ENCODE measurements at regions not wholly inside any gene's neighbourhood (a gene's known extent, or its start where the extent isn't known, plus 50 kb on each side); places are given as distances from the start of the nearest gene placed in this dataset.

DNA sequence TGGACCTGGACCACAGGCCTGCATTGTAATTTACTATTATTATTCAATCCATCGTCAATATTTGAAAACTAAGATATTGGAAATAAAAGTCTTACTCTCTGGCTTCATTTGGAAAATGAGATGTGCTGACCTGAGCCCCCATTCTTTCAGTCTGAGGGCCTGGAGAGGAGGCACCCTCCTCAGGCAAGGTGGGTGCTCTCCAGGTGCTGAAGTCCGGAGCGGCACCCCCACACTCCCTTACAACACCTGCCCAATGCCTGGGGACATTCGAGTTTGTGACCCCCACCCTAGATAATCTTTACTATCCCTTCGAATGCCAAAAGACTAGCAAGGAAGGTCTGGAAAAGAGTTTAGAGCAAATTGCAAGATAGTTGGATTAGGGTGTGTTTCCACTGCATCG lies 133.3 kb downstream of the EN1 start:
- no peak for TF ChIP-seq Cebpa-rat (IDR thresholded peaks at IDR 0.05)

DNA sequence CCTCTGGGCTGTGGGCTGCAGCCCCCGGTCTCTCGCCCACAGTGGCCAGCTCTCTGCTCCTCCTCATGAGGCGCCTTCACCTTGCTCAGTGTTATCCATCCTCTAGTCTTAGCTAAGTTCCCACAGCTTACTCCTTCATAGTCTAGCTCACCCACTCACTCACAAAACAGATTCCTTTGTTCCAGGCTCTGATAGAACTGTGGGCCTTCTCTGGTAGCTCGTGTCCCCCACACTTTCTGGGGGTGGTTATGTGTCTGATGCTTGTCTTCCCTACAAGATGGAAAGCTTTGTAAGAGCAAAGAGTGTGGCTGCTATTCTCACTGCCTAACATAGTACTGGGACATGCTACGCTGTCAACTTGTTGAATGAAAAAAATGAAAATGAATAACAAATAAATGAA lies 135.8 kb downstream of the EN1 start:
- no peaks in the 10 kb centered on the region for H3K4me1 ChIP-seq

More for the DNA sequence above, 133.3 kb downstream of the EN1 start:
- Histone ChIP-seq H3K4me1 (no peaks in the 10 kb centered on the region), H3K9me3 (replicated peaks in 1 of 11) (peaks cover 0 to 7% (median 0%) of the 10 kb centered on the region in 11 experiments; a peak in 3 of 22 replicates), H3K27me3 (no peaks in the 10 kb centered on the region), H3K4me3 (no peak overlapping the region), H3K9ac (no peak overlapping the region), H3K27ac (no peak overlapping the region), H4K20me1 (no peaks in the 10 kb centered on the region), H3K4me2 (no peak overlapping the region), H3K36me3 (no peaks in the 10 kb centered on the region)

DNA sequence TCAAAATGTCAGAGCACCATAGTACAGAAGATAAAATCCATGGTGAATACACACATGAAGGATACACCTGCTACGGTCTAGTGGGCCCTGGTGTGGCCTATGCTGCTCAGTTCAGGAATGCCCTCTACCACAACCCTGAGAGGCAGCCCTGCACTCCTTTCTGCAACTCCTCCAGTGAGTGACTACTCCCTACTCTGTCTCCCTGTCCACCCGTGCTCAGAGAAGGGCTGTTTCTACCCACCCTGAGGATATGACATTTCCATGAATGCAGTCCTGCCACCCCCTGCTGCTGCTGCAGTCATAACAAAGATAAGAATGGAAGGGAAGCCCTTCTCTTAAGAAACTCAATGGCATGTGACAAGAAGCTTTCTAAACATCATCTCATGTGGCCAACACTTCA lies 137.0 kb downstream of the EN1 start:
- H3K4me3 ChIP-seq, result no peak overlapping the region
- H3K9me3 ChIP-seq (replicated peaks in 1 of 11), result peaks cover 0 to 7% (median 0%) of the 10 kb centered on the region in 11 experiments; a peak in 3 of 22 replicates
- H3K4me2 ChIP-seq, result no peak overlapping the region
- TF ChIP-seq Cebpa-rat (IDR thresholded peaks at IDR 0.05), result no peak
- H3K4me1 ChIP-seq, result peaks cover 0 to 3% (median 0%) of the 10 kb centered on the region in 10 experiments; a peak in 5 of 20 replicates
- no peaks in the 10 kb centered on the region for H3K27me3 ChIP-seq
- no peak overlapping the region for H3K9ac ChIP-seq
- H4K20me1 ChIP-seq, result no peaks in the 10 kb centered on the region
- H3K27ac ChIP-seq, result no peak overlapping the region
- no peaks in the 10 kb centered on the region for H3K36me3 ChIP-seq

More for the DNA sequence above, 135.8 kb downstream of the EN1 start:
- Histone ChIP-seq H3K9ac (no peak overlapping the region), H3K27ac (no peak overlapping the region), H3K36me3 (no peaks in the 10 kb centered on the region), H3K9me3 (replicated peaks in 1 of 11) (peaks cover 0 to 7% (median 0%) of the 10 kb centered on the region in 11 experiments; a peak in 3 of 22 replicates), H4K20me1 (no peaks in the 10 kb centered on the region), H3K4me2 (no peak overlapping the region), H3K27me3 (no peaks in the 10 kb centered on the region), H3K4me3 (no peak overlapping the region)
- TF ChIP-seq Cebpa-rat (IDR thresholded peaks at IDR 0.05), result no peak

DNA sequence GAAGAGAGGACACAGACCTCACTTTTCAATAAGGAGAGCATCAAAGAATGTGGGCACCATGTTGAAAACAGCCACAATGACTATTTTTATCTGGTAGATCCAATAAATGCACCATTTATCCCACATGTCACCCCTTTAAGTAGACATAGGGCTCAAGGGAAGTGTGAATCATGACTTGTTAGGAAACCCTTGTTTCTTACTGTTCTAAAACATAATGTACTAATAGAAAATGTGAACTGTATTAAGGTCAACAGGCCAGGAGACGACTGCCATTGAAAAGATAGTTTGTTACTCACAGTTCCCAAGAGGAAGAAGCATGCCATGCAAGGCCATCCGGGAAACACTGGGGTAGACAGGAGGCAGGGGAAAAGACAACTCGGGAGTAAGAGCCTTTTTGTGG lies 137.7 kb downstream of the EN1 start:
- Histone ChIP-seq H3K4me1 (peaks cover 0 to 10% (median 5%) of the 10 kb centered on the region in 10 experiments; a peak in 8 of 20 replicates), H3K9me3 (replicated peaks in 1 of 11) (peaks cover 0 to 7% (median 0%) of the 10 kb centered on the region in 11 experiments; a peak in 3 of 22 replicates), H3K4me3 (no peak overlapping the region), H3K4me2 (no peak overlapping the region), H3K27ac (no peak overlapping the region), H4K20me1 (no peaks in the 10 kb centered on the region), H3K36me3 (no peaks in the 10 kb centered on the region), H3K27me3 (no peaks in the 10 kb centered on the region), H3K9ac (no peak overlapping the region)
- no peak for TF ChIP-seq Cebpa-rat (IDR thresholded peaks at IDR 0.05)

DNA sequence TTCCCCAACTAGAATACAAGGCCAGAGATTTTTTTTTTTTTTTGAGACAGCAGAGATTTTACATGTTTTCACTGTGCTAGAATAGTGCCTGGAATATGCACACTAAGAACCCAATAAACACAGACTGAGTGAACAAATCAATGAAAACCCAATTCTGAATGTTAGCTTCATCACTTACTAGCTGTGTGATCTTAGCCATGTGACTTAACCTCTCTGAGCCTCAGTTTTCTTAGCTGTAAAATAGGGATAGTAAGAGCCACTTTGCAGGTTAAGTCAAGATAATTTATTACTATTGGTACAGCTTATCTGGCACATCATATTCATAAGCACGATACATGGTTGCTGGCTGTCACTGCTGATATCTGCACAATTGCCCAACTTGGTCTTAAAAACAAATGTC lies 140.6 kb downstream of the EN1 start:
- Histone ChIP-seq H3K9me3 (replicated peaks in 1 of 11) (peaks cover 0 to 7% (median 0%) of the 10 kb centered on the region in 11 experiments; a peak in 3 of 22 replicates), H3K27me3 (no peaks in the 10 kb centered on the region), H3K27ac (no peak overlapping the region), H3K9ac (no peak overlapping the region), H3K4me1 (peaks cover 0 to 12% (median 5%) of the 10 kb centered on the region in 10 experiments; a peak in 8 of 20 replicates), H3K4me2 (no peak overlapping the region), H3K4me3 (no peak overlapping the region), H3K36me3 (no peaks in the 10 kb centered on the region), H4K20me1 (no peaks in the 10 kb centered on the region)
- TF ChIP-seq Cebpa-rat (IDR thresholded peaks at IDR 0.05), result no peak

DNA sequence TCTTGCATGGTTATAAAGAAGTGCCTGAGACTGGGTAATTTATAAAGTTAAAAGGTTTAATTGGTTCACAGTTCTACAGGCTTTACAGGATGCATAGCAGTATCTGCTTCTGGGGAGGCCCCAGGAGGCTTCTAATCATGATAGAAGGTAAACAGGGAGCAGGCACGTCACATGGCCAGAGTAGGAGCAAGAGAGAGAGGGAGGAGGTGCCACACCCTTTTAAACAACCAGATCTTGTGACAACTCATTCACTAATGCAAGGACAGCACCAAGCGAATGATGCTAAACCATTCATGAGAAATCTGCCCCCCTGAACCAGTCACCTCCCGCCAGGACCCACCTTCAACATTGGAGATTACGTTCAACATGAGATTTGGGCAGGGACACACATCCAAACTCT lies 141.1 kb downstream of the EN1 start:
- TF ChIP-seq Cebpa-rat (IDR thresholded peaks at IDR 0.05), result no peak
- no peak overlapping the region for H3K4me3 ChIP-seq
- H3K9ac ChIP-seq, result no peak overlapping the region
- H3K36me3 ChIP-seq, result no peaks in the 10 kb centered on the region
- no peaks in the 10 kb centered on the region for H4K20me1 ChIP-seq
- no peak overlapping the region for H3K4me2 ChIP-seq
- peaks cover 0 to 12% (median 5%) of the 10 kb centered on the region in 10 experiments; a peak in 8 of 20 replicates for H3K4me1 ChIP-seq
- no peak overlapping the region for H3K27ac ChIP-seq
- H3K27me3 ChIP-seq, result no peaks in the 10 kb centered on the region
- H3K9me3 ChIP-seq (replicated peaks in 1 of 11), result peaks cover 0 to 8% (median 0%) of the 10 kb centered on the region in 11 experiments; a peak in 8 of 22 replicates

DNA sequence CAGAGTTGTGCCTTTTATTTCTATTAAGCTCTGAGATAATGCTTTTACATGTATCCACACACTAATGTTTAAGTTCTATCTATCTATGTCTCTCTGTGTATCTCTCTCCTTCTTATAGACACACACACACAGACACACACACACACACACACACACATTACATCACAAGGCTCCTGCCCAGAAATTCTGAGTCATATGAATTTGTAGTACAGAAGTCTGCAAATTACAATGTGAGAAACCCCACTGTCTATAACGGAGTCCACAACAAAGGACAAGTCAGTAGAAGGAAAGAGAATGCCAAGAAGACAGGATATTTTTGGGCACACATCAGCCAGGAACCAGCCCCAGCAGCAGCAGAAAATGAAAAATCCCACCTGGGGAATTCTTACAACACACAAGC lies 142.4 kb downstream of the EN1 start:
- Histone ChIP-seq H3K9ac (no peak overlapping the region), H3K4me2 (peak overlapping the region in 6 of 11 experiments; percentile 3 to 32 (median 9); a peak in 5 of 22 replicates), H3K36me3 (no peaks in the 10 kb centered on the region), H3K4me3 (no peak overlapping the region), H3K9me3 (replicated peaks in 1 of 11) (peaks cover 0 to 9% (median 4%) of the 10 kb centered on the region in 11 experiments; a peak in 9 of 22 replicates), H3K27me3 (no peaks in the 10 kb centered on the region), H3K4me1 (peaks cover 0 to 16% (median 7%) of the 10 kb centered on the region in 10 experiments; a peak in 11 of 20 replicates), H4K20me1 (no peaks in the 10 kb centered on the region), H3K27ac (no peak overlapping the region)
- TF ChIP-seq Cebpa-rat (IDR thresholded peaks at IDR 0.05), result no peak

DNA sequence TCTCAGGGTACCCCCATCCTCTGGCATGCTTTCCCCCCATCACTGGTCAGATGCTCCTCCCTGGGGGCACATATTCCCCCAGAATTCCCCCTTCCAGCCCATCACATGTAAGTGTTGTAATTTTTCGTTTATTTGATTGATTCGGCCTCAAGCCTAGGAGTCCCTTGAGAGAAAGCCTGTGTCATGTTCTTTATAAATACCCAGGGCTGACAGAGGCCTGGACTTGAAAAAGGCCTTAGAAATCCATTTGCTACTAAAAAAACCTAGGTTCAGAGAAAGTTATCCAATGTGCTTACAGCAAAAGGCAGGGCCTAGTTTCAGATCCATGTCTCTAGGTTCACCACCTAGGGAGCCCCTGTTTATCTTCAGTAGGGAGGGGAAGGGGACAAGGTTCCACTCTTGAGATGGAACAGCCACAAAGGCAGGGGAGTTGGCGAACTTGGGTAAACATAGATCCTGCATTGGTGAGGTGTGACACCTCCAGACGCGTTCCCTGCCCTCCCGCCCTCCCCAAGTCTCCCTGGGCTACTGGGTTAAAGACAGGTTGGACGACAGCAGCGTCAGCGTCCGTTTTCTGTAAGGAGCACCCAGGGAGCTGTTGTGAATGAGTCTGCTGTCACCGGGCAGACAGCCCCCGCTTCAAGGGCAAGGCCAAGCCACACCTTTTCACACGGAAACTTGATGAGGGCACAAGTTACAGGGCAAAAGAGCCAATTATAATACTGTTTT lies 147.8 kb downstream of the EN1 start:
- H3K9me3 ChIP-seq (replicated peaks in 1 of 11), result peaks cover 0 to 17% (median 12%) of the 10 kb centered on the region in 11 experiments; a peak in 14 of 22 replicates
- peaks cover 0 to 44% (median 31%) of the 10 kb centered on the region in 10 experiments; a peak in 14 of 20 replicates for H3K4me1 ChIP-seq
- no peaks in the 10 kb centered on the region for H4K20me1 ChIP-seq
- H3K4me3 ChIP-seq, result no peak overlapping the region
- no peaks in the 10 kb centered on the region for H3K36me3 ChIP-seq
- no peak overlapping the region; a peak in 1 of 22 replicates for H3K27ac ChIP-seq
- peak overlapping the region in 8 of 11 experiments; percentile 29 to 74 (median 58); a peak in 14 of 22 replicates for H3K4me2 ChIP-seq
- no peak overlapping the region for H3K9ac ChIP-seq
- no peak for TF ChIP-seq Cebpa-rat (IDR thresholded peaks at IDR 0.05)
- no peaks in the 10 kb centered on the region for H3K27me3 ChIP-seq

DNA sequence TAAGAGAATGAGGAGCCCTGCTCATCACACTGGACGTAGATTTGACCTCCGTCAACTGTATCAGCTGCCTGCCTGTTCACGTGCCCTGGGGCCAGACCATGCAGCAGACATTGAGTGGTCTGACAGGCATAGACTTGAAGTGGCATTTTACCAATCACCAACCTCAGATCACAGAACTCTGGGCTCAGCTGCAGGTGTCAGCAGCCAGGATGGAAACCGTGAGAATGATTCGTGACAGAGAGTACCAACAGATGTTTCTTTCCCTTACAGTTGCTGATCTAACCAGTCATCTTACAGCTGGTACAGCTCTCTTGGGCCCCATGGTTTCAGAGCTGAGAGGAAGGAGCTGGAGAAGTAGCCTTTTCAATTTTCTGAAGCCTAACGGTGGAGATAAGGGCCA lies 148.9 kb downstream of the EN1 start:
- H3K4me2 ChIP-seq, result peak overlapping the region in 8 of 11 experiments; percentile 29 to 74 (median 58); a peak in 14 of 22 replicates

More for the DNA sequence above, 148.9 kb downstream of the EN1 start:
- Histone ChIP-seq H4K20me1 (no peaks in the 10 kb centered on the region), H3K4me3 (no peak overlapping the region), H3K36me3 (no peaks in the 10 kb centered on the region), H3K27me3 (no peaks in the 10 kb centered on the region), H3K9me3 (replicated peaks in 1 of 11) (peaks cover 0 to 26% (median 17%) of the 10 kb centered on the region in 11 experiments; a peak in 17 of 22 replicates), H3K27ac (no peak overlapping the region), H3K9ac (no peak overlapping the region), H3K4me1 (peaks cover 0 to 44% (median 31%) of the 10 kb centered on the region in 10 experiments; a peak in 14 of 20 replicates)
- TF ChIP-seq Cebpa-rat (IDR thresholded peaks at IDR 0.05), result no peak
